OCI-LY3 (cell line): ENCODE measurements at regions not wholly inside any gene's neighbourhood (a gene's known extent, or its start where the extent isn't known, plus 50 kb on each side); places are given as distances from the start of the nearest gene placed in this dataset.

Experiments
- H2AFZ ChIP-seq: fragments of 200-600, 300-600 bp; shearing (Covaris generic); 2 replicates; pipeline ENCODE4 v1.6.0; 2014; ENCODE audit warnings: antibody characterized with exemption, low read depth, low read length
- H3K27ac ChIP-seq: fragments of 200-600, 300-600 bp; sonication (generic); 2 replicates; pipeline ENCODE4 v1.5.1; 2014; ENCODE audit warnings: mild to moderate bottlenecking, low read length, moderate library complexity, mixed read lengths
- H3K27me3 ChIP-seq: fragments of 200-600, 300-600 bp; sonication (generic); 2 replicates; pipeline ENCODE4 v1.6.1; 2014; ENCODE audit warnings: low read depth, low read length, mixed read lengths
- H3K36me3 ChIP-seq: fragments of 200-600, 300-600 bp; sonication (generic); replicated peaks from 2 replicates; pipeline ENCODE3; 2014; ENCODE audit warnings: low read depth, low read length, mixed read lengths
- H3K4me1 ChIP-seq: fragments of 300-600, 200-600 bp; sonication (generic); 2 replicates; pipeline ENCODE4 v1.6.1; 2014; ENCODE audit warnings: low read length, mixed read lengths
- H3K4me2 ChIP-seq: fragments of 200-600, 300-600 bp; sonication (generic); 2 replicates; pipeline ENCODE4 v1.6.1; 2014; ENCODE audit warnings: low read length, mixed read lengths
- H3K4me3 ChIP-seq: fragments of 300-600, 200-600 bp; sonication (generic); 2 replicates; pipeline ENCODE4 v1.5.1; 2014; ENCODE audit warnings: antibody characterized with exemption, mild to moderate bottlenecking, low read length, moderate library complexity
- H3K79me2 ChIP-seq: fragments of 300-600, 200-600 bp; shearing (Covaris generic); 2 replicates; pipeline ENCODE4 v1.6.1; 2014; ENCODE audit warnings: mild to moderate bottlenecking, low read length, mixed read lengths
- H3K9ac ChIP-seq: fragments of 300-600, 200-600 bp; shearing (Covaris generic); 2 replicates; pipeline ENCODE4 v1.6.0; 2014; ENCODE audit warnings: mild to moderate bottlenecking, low read length, moderate library complexity
- H3K9me3 ChIP-seq: fragments of 200-600, 300-600 bp; shearing (Covaris generic); 2 replicates; pipeline ENCODE4 v1.6.1; 2014; ENCODE audit warnings: low read length, mixed read lengths; ENCODE audit not compliant: insufficient read depth
- H4K20me1 ChIP-seq: fragments of 200-600, 300-600 bp; sonication (generic); 2 replicates; pipeline ENCODE4 v1.6.1; 2016; ENCODE audit warnings: low read length, mixed read lengths; ENCODE audit not compliant: insufficient read depth
- CTCF ChIP-seq: fragments of 200-600, 300-600 bp; sonication (generic); IDR thresholded peaks from 2 replicates; pipeline ENCODE4 v1.5.1; 2014; ENCODE audit warnings: antibody characterized with exemption, low read length, low read depth
- EZH2phosphoT487 ChIP-seq: fragments of 200-600 bp; shearing (Covaris generic); IDR thresholded peaks from 2 replicates; pipeline ENCODE4 v1.6.1; 2018; ENCODE audit warnings: antibody characterized with exemption, mixed run types, low read depth

- Histone ChIP-seq H3K4me3 (no peak overlapping the region), H3K36me3 (no peaks in the 10 kb centered on the region), H3K9me3 (no peaks in the 10 kb centered on the region), H3K27me3 (peaks cover 14% of the 10 kb centered on the region), H2AFZ (no peak overlapping the region), H3K4me2 (no peak overlapping the region), H3K27ac (no peak overlapping the region), H3K9ac (no peak overlapping the region), H4K20me1 (no peaks in the 10 kb centered on the region), H3K4me1 (no peaks in the 10 kb centered on the region), H3K79me2 (no peaks in the 10 kb centered on the region)
- TF ChIP-seq CTCF (no peak), EZH2phosphoT487 (no peak)
Observed at GRCh38 chr17:71113347-71113746, 944.0 kb downstream of the KCNJ2 start.

- no peaks in the 10 kb centered on the region for H3K4me1 ChIP-seq
- H4K20me1 ChIP-seq = no peaks in the 10 kb centered on the region
- H3K9me3 ChIP-seq = no peaks in the 10 kb centered on the region
- peaks cover 14% of the 10 kb centered on the region for H3K27me3 ChIP-seq
- no peaks in the 10 kb centered on the region for H3K36me3 ChIP-seq
- H3K4me2 ChIP-seq = no peak overlapping the region
- no peak overlapping the region for H3K9ac ChIP-seq
- no peak for TF ChIP-seq CTCF
- no peak for TF ChIP-seq EZH2phosphoT487
- no peak overlapping the region for H3K27ac ChIP-seq
- H3K79me2 ChIP-seq = no peaks in the 10 kb centered on the region
- H2AFZ ChIP-seq = no peak overlapping the region
- no peak overlapping the region for H3K4me3 ChIP-seq
Observed at GRCh38 chr17:71114911-71115668, 945.8 kb downstream of the KCNJ2 start.

GRCh38 chr17:71115669-71115972, 946.3 kb downstream of the KCNJ2 start:
- Histone ChIP-seq H3K9me3 (no peaks in the 10 kb centered on the region), H3K4me2 (no peak overlapping the region), H3K27ac (no peak overlapping the region), H4K20me1 (no peaks in the 10 kb centered on the region), H3K79me2 (no peaks in the 10 kb centered on the region), H3K9ac (no peak overlapping the region), H3K36me3 (no peaks in the 10 kb centered on the region), H3K27me3 (peaks cover 14% of the 10 kb centered on the region), H3K4me1 (no peaks in the 10 kb centered on the region), H3K4me3 (no peak overlapping the region), H2AFZ (no peak overlapping the region)
- TF ChIP-seq EZH2phosphoT487 = no peak

GRCh38 chr17:71117466-71117865, 948.1 kb downstream of the KCNJ2 start:
- Histone ChIP-seq H3K9me3 (no peaks in the 10 kb centered on the region), H3K4me2 (no peak overlapping the region), H3K9ac (no peak overlapping the region), H3K36me3 (no peaks in the 10 kb centered on the region), H3K27ac (no peak overlapping the region), H3K79me2 (no peaks in the 10 kb centered on the region), H3K4me1 (no peaks in the 10 kb centered on the region), H4K20me1 (no peaks in the 10 kb centered on the region), H3K27me3 (peaks cover 14% of the 10 kb centered on the region), H3K4me3 (no peak overlapping the region), H2AFZ (no peak overlapping the region)
- TF ChIP-seq CTCF = no peak
- TF ChIP-seq EZH2phosphoT487 = no peak
